D341Med (cell line): ENCODE measurements at regions not wholly inside any gene's neighbourhood (a gene's known extent, or its start where the extent isn't known, plus 50 kb on each side); places are given as distances from the start of the nearest gene placed in this dataset.
"Not testable (repeated sequence)": the region's sequence is repeated elsewhere in the genome, so short reads cannot be mapped to it uniquely, and the experiment has no call there.

Experiments
- DNase-seq: peaks from one replicate; pipeline ENCODE4 v3.0.0; 2012; ENCODE audit warnings: low spot score

DNA sequence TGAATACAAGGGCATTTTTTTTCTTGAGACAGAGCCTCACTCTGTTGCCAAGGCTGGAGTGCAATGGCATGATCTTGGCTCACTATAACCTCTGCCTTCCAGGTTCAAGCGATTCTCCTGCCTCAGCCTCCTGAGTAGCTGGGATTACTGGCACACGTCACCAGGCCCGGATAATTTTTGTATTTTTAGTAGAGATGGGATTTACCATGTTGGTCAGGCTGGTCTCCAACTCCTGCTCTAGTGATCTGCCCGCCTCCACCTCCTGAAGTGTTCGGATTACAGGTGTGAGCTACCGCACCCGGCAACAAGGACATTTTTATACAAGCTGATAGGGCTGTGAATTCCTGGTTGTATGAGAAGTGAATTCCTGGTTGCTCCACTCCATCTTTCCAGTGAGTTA, 577.7 kb upstream of the TPTE start:
- DNase-seq = not testable (repeated sequence)

GRCh38 chr21:9946057-9946456, 575.3 kb upstream of the TPTE start:
- DNase-seq = not testable (repeated sequence)

GRCh38 chr21:9949510-9950289, 571.7 kb upstream of the TPTE start:
- DNase-seq = not testable (repeated sequence)

DNA sequence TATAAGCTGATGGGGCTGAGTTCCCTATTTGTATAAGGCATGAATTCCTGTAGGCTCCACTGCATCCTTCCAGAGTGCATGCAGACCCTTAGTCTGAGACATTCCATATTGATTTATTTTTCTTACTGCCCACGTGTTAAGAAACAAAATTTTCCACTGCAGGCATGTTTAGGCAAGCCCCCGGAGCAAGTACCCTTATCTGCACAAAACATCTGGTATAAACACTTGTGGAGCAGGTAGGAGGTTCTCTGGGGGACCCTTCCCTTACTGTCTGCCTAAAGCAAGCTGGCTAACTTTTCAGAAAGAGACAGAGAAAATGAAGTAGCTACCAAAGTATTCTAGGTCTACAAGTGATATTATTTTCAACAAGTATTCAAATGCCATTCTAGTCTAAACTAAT, 571.0 kb upstream of the TPTE start:
- not testable (repeated sequence) for DNase-seq

GRCh38 chr21:9958791-9959190, 562.6 kb upstream of the TPTE start:
- DNase-seq = not testable (repeated sequence)

GRCh38 chr21:9959220-9959964, 562.0 kb upstream of the TPTE start:
- not testable (repeated sequence) for DNase-seq

DNA sequence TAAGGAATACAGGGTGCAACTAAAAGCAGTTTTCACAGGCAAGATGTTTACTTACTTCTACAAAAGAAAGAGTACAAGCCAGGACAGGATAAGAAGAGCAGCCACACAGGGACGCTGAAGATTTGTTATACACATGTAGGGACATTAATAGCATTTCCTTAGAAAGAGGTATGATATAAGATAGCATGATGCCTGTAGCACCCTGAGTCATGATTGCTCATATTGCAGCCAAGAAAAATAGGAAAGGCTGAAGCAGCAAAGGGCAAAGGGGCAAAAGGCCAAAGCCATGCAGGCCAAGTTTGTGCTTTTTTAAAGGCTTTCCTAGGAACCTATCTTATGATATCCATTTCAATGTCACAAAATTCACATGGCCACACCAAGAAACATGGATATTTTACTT, 552.0 kb upstream of the TPTE start:
- DNase-seq = not testable (repeated sequence)

- DNase-seq = not testable (repeated sequence)
Measured at GRCh38 chr21:9972018-9972417, 549.4 kb upstream of the TPTE start.

DNA sequence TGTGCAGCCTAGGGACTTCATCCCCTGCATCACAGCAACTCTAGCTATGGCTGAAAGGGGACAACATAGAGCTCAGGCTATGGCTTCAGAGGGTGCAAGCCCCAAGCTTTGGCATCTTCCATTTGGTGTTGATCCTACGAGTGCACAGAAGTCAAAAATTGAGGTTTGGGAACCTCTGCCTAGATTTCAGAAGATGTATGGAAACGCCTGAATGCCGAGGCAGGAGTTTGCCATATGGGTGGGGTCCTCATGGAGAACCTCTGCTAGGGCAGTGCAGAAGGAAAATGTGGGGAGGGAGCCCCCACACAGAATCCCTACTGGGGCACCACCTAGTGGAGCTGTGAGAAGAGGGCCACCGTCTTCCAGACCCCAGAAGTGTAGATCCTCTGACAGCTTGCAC, 543.0 kb upstream of the TPTE start:
- not testable (repeated sequence) for DNase-seq

GRCh38 chr21:9997507-9997906, 523.9 kb upstream of the TPTE start:
- not testable (repeated sequence) for DNase-seq

GRCh38 chr21:10002762-10003313, 518.5 kb upstream of the TPTE start:
- DNase-seq = not testable (repeated sequence)

GRCh38 chr21:10005791-10006190, 515.6 kb upstream of the TPTE start:
- not testable (repeated sequence) for DNase-seq

DNA sequence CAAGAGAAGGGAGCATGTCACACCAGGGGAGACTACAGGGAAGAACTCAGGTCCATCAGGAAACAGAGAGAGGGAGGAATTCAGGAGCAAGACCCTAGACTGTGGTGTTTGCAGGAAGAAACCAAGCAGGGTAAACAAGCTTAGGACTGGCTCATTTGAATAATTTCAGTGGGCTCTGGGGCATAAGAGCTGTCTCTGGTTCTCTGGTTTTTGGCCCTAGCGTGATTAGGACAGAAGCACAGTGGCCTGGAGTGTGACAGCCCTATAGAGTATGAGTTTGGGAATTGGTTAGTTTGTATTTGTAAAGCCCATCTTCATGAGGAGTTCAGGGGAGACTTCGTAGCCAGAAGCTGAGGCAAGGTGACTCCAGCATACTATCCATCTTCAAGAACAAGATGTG, 504.4 kb upstream of the TPTE start:
- not testable (repeated sequence) for DNase-seq

DNA sequence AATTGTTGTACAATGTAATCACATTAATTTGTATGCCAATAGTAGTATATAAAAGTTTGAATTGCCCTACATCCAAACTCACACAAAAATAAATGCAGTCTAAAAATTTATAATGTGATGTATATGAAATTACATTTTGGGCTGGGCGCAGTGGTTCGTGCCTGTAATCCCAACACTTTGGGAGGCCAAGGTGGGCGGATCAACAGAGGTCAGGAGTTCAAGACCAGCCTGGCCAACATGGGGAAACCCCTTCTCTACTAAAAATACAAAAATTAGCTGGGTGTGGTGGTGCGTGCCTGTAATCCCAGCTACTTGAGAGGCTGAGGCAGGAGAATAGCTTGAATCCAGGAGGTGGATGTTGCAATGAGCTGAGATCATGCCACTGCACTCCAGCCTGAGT, 503.6 kb upstream of the TPTE start:
- DNase-seq = not testable (repeated sequence)

GRCh38 chr21:10021462-10021861, 499.9 kb upstream of the TPTE start:
- not testable (repeated sequence) for DNase-seq

DNA sequence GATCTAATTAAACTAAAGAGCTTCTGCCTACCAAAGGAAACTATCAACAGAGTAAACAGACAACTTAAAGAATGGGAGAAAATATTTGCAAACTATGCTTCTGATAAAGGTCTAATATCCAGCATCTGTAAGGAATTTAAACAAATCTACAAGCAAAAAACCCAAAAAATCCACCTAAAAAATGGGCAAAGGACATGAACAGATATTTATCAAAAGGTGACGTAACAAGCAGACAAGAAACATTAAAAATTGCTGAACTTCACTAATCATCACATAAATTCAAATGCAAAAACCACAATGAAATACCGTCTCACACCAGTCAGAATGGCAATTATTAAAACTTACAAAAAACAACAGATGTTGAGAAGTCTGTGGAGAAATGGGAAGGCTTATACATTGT, 498.6 kb upstream of the TPTE start:
- DNase-seq = not testable (repeated sequence)
